ENCODE measurements at regions not wholly inside any gene's neighbourhood (a gene's known extent, or its start where the extent isn't known, plus 50 kb on each side); places are given as distances from the start of the nearest gene placed in this dataset.

GRCh38 chr13:44757671-44758070 is 181.5 kb upstream of the TSC22D1 start:
- ChIA-PET POLR2A (no interaction called here), CTCF (no interaction called here)
- Histone ChIP-seq H3K4me3 (ENCODE audit: low read length) (no peak overlapping the region), H3K9me3 (ENCODE audit: control insufficient read depth in 2 of 3, low read length in 3 of 3) (no peaks in the 10 kb centered on the region), H3K4me1 (ENCODE audit: control insufficient read depth in 2 of 2, insufficient read depth in 2 of 2, low read length in 2 of 2) (no peaks in the 10 kb centered on the region), H3K36me3 (ENCODE audit: control insufficient read depth in 2 of 3, insufficient read depth in 3 of 3, low read length in 3 of 3) (no peaks in the 10 kb centered on the region), H3K27me3 (ENCODE audit: control insufficient read depth in 2 of 2, insufficient read depth in 2 of 2, low read length in 2 of 2) (no peaks in the 10 kb centered on the region), H3K27ac (ENCODE audit: low read depth, low read length) (no peak overlapping the region)
- DNase-seq = no peak
- peaks cover 0 to 2% (median 0%) of the 10 kb centered on the region in 11 donors for H3K9me3 Mint-ChIP-seq
- ATAC-seq = no peak
- no peak overlapping the region for H3K4me3 Mint-ChIP-seq
- H3K4me1 Mint-ChIP-seq = peaks cover 0 to 12% (median 0%) of the 10 kb centered on the region in 7 donors
- peaks cover 0 to 5% (median 0%) of the 10 kb centered on the region in 5 donors for H3K27me3 Mint-ChIP-seq
- no peak overlapping the region for H3K27ac Mint-ChIP-seq
- H3K36me3 Mint-ChIP-seq = no peaks in the 10 kb centered on the region
- intact Hi-C loops (cut with micrococcal nuclease) = no loop called here

GRCh38 chr13:44756276-44756810 is 180.2 kb upstream of the TSC22D1 start:
- Mint-ChIP-seq H3K9me3 (no peaks in the 10 kb centered on the region), H3K4me1 (peaks cover 0 to 12% (median 0%) of the 10 kb centered on the region in 7 donors)
- ATAC-seq = no peak

GRCh38 chr13:44755872-44756271 is 179.7 kb upstream of the TSC22D1 start:
- CTCF ChIA-PET = interaction anchor here (0.7 kb wide), 1 partner anchor 503 kb away, joined by 5 read pairs; no protein-coding TSS in a partner anchor

More at GRCh38 chr13:44756276-44756810, 180.2 kb upstream of the TSC22D1 start:
- ChIA-PET POLR2A (no interaction called here), CTCF (no interaction called here)
- Mint-ChIP-seq H3K27ac (no peak overlapping the region), H3K4me3 (no peak overlapping the region), H3K36me3 (no peaks in the 10 kb centered on the region), H3K27me3 (peaks cover 0 to 5% (median 0%) of the 10 kb centered on the region in 5 donors)
- H3K4me3 ChIP-seq (ENCODE audit: low read length) = no peak overlapping the region
- H3K4me1 ChIP-seq (ENCODE audit: control insufficient read depth in 2 of 2, insufficient read depth in 2 of 2, low read length in 2 of 2) = no peaks in the 10 kb centered on the region
- intact Hi-C loops (cut with micrococcal nuclease) = no loop called here
- no peaks in the 10 kb centered on the region for H3K9me3 ChIP-seq (ENCODE audit: control insufficient read depth in 2 of 3, low read length in 3 of 3)
- H3K27me3 ChIP-seq (ENCODE audit: control insufficient read depth in 2 of 2, insufficient read depth in 2 of 2, low read length in 2 of 2) = no peaks in the 10 kb centered on the region
- H3K36me3 ChIP-seq (ENCODE audit: control insufficient read depth in 2 of 3, insufficient read depth in 3 of 3, low read length in 3 of 3) = no peaks in the 10 kb centered on the region
- no peak for DNase-seq
- no peak overlapping the region for H3K27ac ChIP-seq (ENCODE audit: low read depth, low read length)

GRCh38 chr13:44752164-44752563 is 176.0 kb upstream of the TSC22D1 start:
- Mint-ChIP-seq H3K4me3 (no peak overlapping the region), H3K9me3 (peaks cover 0 to 3% (median 0%) of the 10 kb centered on the region in 11 donors), H3K27ac (no peak overlapping the region), H3K36me3 (no peaks in the 10 kb centered on the region), H3K27me3 (peaks cover 0 to 3% (median 0%) of the 10 kb centered on the region in 5 donors), H3K4me1 (no peaks in the 10 kb centered on the region)
- no peak for DNase-seq
- H3K9me3 ChIP-seq (ENCODE audit: control insufficient read depth in 2 of 3, low read length in 3 of 3) = no peaks in the 10 kb centered on the region
- intact Hi-C loops (cut with micrococcal nuclease) = no loop called here
- H3K4me3 ChIP-seq (ENCODE audit: low read length) = no peak overlapping the region
- no peak for ATAC-seq
- H3K36me3 ChIP-seq (ENCODE audit: control insufficient read depth in 2 of 3, insufficient read depth in 3 of 3, low read length in 3 of 3) = no peaks in the 10 kb centered on the region
- H3K27me3 ChIP-seq (ENCODE audit: control insufficient read depth in 2 of 2, insufficient read depth in 2 of 2, low read length in 2 of 2) = no peaks in the 10 kb centered on the region
- no peak overlapping the region for H3K27ac ChIP-seq (ENCODE audit: low read depth, low read length)
- no peaks in the 10 kb centered on the region for H3K4me1 ChIP-seq (ENCODE audit: control insufficient read depth in 2 of 2, insufficient read depth in 2 of 2, low read length in 2 of 2)
- POLR2A ChIA-PET = no interaction called here
- CTCF ChIA-PET = no interaction called here

More at GRCh38 chr13:44755872-44756271, 179.7 kb upstream of the TSC22D1 start:
- DNase-seq (no peak), ATAC-seq (no peak)
- Histone ChIP-seq H3K4me1 (ENCODE audit: control insufficient read depth in 2 of 2, insufficient read depth in 2 of 2, low read length in 2 of 2) (no peaks in the 10 kb centered on the region), H3K36me3 (ENCODE audit: control insufficient read depth in 2 of 3, insufficient read depth in 3 of 3, low read length in 3 of 3) (no peaks in the 10 kb centered on the region), H3K27me3 (ENCODE audit: control insufficient read depth in 2 of 2, insufficient read depth in 2 of 2, low read length in 2 of 2) (no peaks in the 10 kb centered on the region), H3K4me3 (ENCODE audit: low read length) (no peak overlapping the region), H3K9me3 (ENCODE audit: control insufficient read depth in 2 of 3, low read length in 3 of 3) (no peaks in the 10 kb centered on the region), H3K27ac (ENCODE audit: low read depth, low read length) (no peak overlapping the region)
- Mint-ChIP-seq H3K36me3 (no peaks in the 10 kb centered on the region), H3K9me3 (no peaks in the 10 kb centered on the region), H3K27me3 (peaks cover 0 to 5% (median 0%) of the 10 kb centered on the region in 5 donors), H3K27ac (no peak overlapping the region), H3K4me1 (peaks cover 0 to 12% (median 0%) of the 10 kb centered on the region in 7 donors), H3K4me3 (no peak overlapping the region)
- POLR2A ChIA-PET = no interaction called here
- intact Hi-C loops (cut with micrococcal nuclease) = no loop called here

GRCh38 chr13:44750630-44751029 is 174.5 kb upstream of the TSC22D1 start:
- peaks cover 0 to 3% (median 0%) of the 10 kb centered on the region in 11 donors for H3K9me3 Mint-ChIP-seq
- Histone ChIP-seq H3K27ac (ENCODE audit: low read depth, low read length) (no peak overlapping the region), H3K4me3 (ENCODE audit: low read length) (no peak overlapping the region), H3K4me1 (ENCODE audit: control insufficient read depth in 2 of 2, insufficient read depth in 2 of 2, low read length in 2 of 2) (no peaks in the 10 kb centered on the region), H3K36me3 (ENCODE audit: control insufficient read depth in 2 of 3, insufficient read depth in 3 of 3, low read length in 3 of 3) (no peaks in the 10 kb centered on the region), H3K27me3 (ENCODE audit: control insufficient read depth in 2 of 2, insufficient read depth in 2 of 2, low read length in 2 of 2) (no peaks in the 10 kb centered on the region), H3K9me3 (ENCODE audit: control insufficient read depth in 2 of 3, low read length in 3 of 3) (no peaks in the 10 kb centered on the region)
- no peaks in the 10 kb centered on the region for H3K36me3 Mint-ChIP-seq
- H3K27ac Mint-ChIP-seq = no peak overlapping the region
- ATAC-seq (no peak), DNase-seq (no peak)
- intact Hi-C loops (cut with micrococcal nuclease) = no loop called here
- H3K4me1 Mint-ChIP-seq = no peaks in the 10 kb centered on the region
- no peak overlapping the region for H3K4me3 Mint-ChIP-seq
- POLR2A ChIA-PET = no interaction called here
- peaks cover 0 to 6% (median 3%) of the 10 kb centered on the region in 5 donors for H3K27me3 Mint-ChIP-seq
- CTCF ChIA-PET = no interaction called here

GRCh38 chr13:44749906-44750305 is 173.8 kb upstream of the TSC22D1 start:
- DNase-seq = no peak
- H3K27me3 ChIP-seq (ENCODE audit: control insufficient read depth in 2 of 2, insufficient read depth in 2 of 2, low read length in 2 of 2) = no peaks in the 10 kb centered on the region
- Mint-ChIP-seq H3K27ac (no peak overlapping the region), H3K4me1 (no peaks in the 10 kb centered on the region), H3K9me3 (peaks cover 0 to 3% (median 0%) of the 10 kb centered on the region in 11 donors), H3K4me3 (no peak overlapping the region), H3K36me3 (no peaks in the 10 kb centered on the region), H3K27me3 (peaks cover 0 to 12% (median 3%) of the 10 kb centered on the region in 5 donors)
- no peaks in the 10 kb centered on the region for H3K4me1 ChIP-seq (ENCODE audit: control insufficient read depth in 2 of 2, insufficient read depth in 2 of 2, low read length in 2 of 2)
- H3K4me3 ChIP-seq (ENCODE audit: low read length) = no peak overlapping the region
- intact Hi-C loops (cut with micrococcal nuclease) = no loop called here
- ChIA-PET CTCF (no interaction called here), POLR2A (no interaction called here)
- no peaks in the 10 kb centered on the region for H3K36me3 ChIP-seq (ENCODE audit: control insufficient read depth in 2 of 3, insufficient read depth in 3 of 3, low read length in 3 of 3)
- no peak overlapping the region for H3K27ac ChIP-seq (ENCODE audit: low read depth, low read length)
- no peak for ATAC-seq
- no peaks in the 10 kb centered on the region for H3K9me3 ChIP-seq (ENCODE audit: control insufficient read depth in 2 of 3, low read length in 3 of 3)

GRCh38 chr13:44748439-44748838 is 172.3 kb upstream of the TSC22D1 start:
- no peaks in the 10 kb centered on the region for H3K36me3 Mint-ChIP-seq
- no peak overlapping the region for H3K27ac Mint-ChIP-seq
- Histone ChIP-seq H3K27ac (ENCODE audit: low read depth, low read length) (no peak overlapping the region), H3K4me1 (ENCODE audit: control insufficient read depth in 2 of 2, insufficient read depth in 2 of 2, low read length in 2 of 2) (no peaks in the 10 kb centered on the region), H3K4me3 (ENCODE audit: low read length) (no peak overlapping the region), H3K9me3 (ENCODE audit: control insufficient read depth in 2 of 3, low read length in 3 of 3) (no peaks in the 10 kb centered on the region), H3K36me3 (ENCODE audit: control insufficient read depth in 2 of 3, insufficient read depth in 3 of 3, low read length in 3 of 3) (no peaks in the 10 kb centered on the region), H3K27me3 (ENCODE audit: control insufficient read depth in 2 of 2, insufficient read depth in 2 of 2, low read length in 2 of 2) (no peaks in the 10 kb centered on the region)
- no peaks in the 10 kb centered on the region for H3K4me1 Mint-ChIP-seq
- ChIA-PET POLR2A (no interaction called here), CTCF (no interaction called here)
- no peak for DNase-seq
- ATAC-seq = no peak
- H3K9me3 Mint-ChIP-seq = peaks cover 0 to 9% (median 2%) of the 10 kb centered on the region in 11 donors
- peaks cover 0 to 16% (median 3%) of the 10 kb centered on the region in 5 donors for H3K27me3 Mint-ChIP-seq
- H3K4me3 Mint-ChIP-seq = no peak overlapping the region
- intact Hi-C loops (cut with micrococcal nuclease) = no loop called here
